ENCODE measurements at regions not wholly inside any gene's neighbourhood (a gene's known extent, or its start where the extent isn't known, plus 50 kb on each side); places are given as distances from the start of the nearest gene placed in this dataset.

- DNase-seq (ENCODE audit: low read depth), result no peak
- TF ChIP-seq CTCF (IDR thresholded peaks at IDR 0.05; ENCODE audit: control insufficient read depth, insufficient read depth, low read depth, low read length, missing control alignments), result no peak
- no peak overlapping the region for H3K4me3 ChIP-seq (ENCODE audit: control insufficient read depth, low read depth, low read length)
These were observed 400.9 kb downstream of the BRD1 start for GRCh38 chr22:49426618-49427266.

- DNase-seq (ENCODE audit: low read depth), result no peak
- H3K4me3 ChIP-seq (ENCODE audit: control insufficient read depth, low read depth, low read length), result no peak overlapping the region
These were observed 401.6 kb downstream of the BRD1 start for GRCh38 chr22:49426098-49426497.

GRCh38 chr22:49425356-49425755 is 402.3 kb downstream of the BRD1 start:
- no peak for DNase-seq (ENCODE audit: low read depth)
- no peak overlapping the region for H3K4me3 ChIP-seq (ENCODE audit: control insufficient read depth, low read depth, low read length)
- no peak for TF ChIP-seq CTCF (IDR thresholded peaks at IDR 0.05; ENCODE audit: control insufficient read depth, insufficient read depth, low read depth, low read length, missing control alignments)

More at GRCh38 chr22:49426098-49426497, 401.6 kb downstream of the BRD1 start:
- no peak for TF ChIP-seq CTCF (IDR thresholded peaks at IDR 0.05; ENCODE audit: control insufficient read depth, insufficient read depth, low read depth, low read length, missing control alignments)

- no peak for TF ChIP-seq CTCF (IDR thresholded peaks at IDR 0.05; ENCODE audit: control insufficient read depth, insufficient read depth, low read depth, low read length, missing control alignments)
- no peak overlapping the region for H3K4me3 ChIP-seq (ENCODE audit: control insufficient read depth, low read depth, low read length)
These were observed 402.8 kb downstream of the BRD1 start for GRCh38 chr22:49424893-49425270.

GRCh38 chr22:49423125-49423650 is 404.5 kb downstream of the BRD1 start:
- DNase-seq (ENCODE audit: low read depth), result no peak
- no peak overlapping the region for H3K4me3 ChIP-seq (ENCODE audit: control insufficient read depth, low read depth, low read length)
- no peak for TF ChIP-seq CTCF (IDR thresholded peaks at IDR 0.05; ENCODE audit: control insufficient read depth, insufficient read depth, low read depth, low read length, missing control alignments)

More at GRCh38 chr22:49424893-49425270, 402.8 kb downstream of the BRD1 start:
- no peak for DNase-seq (ENCODE audit: low read depth)

GRCh38 chr22:49422701-49423100 is 405.0 kb downstream of the BRD1 start:
- DNase-seq (ENCODE audit: low read depth), result no peak
- H3K4me3 ChIP-seq (ENCODE audit: control insufficient read depth, low read depth, low read length), result no peak overlapping the region
- no peak for TF ChIP-seq CTCF (IDR thresholded peaks at IDR 0.05; ENCODE audit: control insufficient read depth, insufficient read depth, low read depth, low read length, missing control alignments)

Data from AG09309 (cell line).